GM23338 (cell line): ENCODE measurements at regions not wholly inside any gene's neighbourhood (a gene's known extent, or its start where the extent isn't known, plus 50 kb on each side); places are given as distances from the start of the nearest gene placed in this dataset.

ENCODE experiments used
- CREB1 ChIP-seq: fragments of 250-450 bp; sonication (Bioruptor Pico); IDR thresholded peaks from 2 replicates; pipeline ENCODE4 v1.5.0; 2020; ENCODE audit warnings: low read depth, mild to moderate bottlenecking, moderate library complexity
- CTCF ChIP-seq, 2 experiments: fragments of 200-600 bp in 1 of 2; sonication (generic) in 1 of 2; conservative IDR thresholded peaks; 2 replicates each; pipeline versions ENCODE4 v1.5.1 to v1.6.1; 2016 to 2017; ENCODE audit warnings: antibody characterized with exemption in 2 of 2, low read depth in 2 of 2, mild to moderate bottlenecking in 2 of 2, moderate library complexity in 1 of 2
- EZH2 ChIP-seq: fragments of 200-600 bp; sonication (generic); IDR thresholded peaks from one replicate; pipeline ENCODE4 v1.8.0; 2017; ENCODE audit warnings: antibody characterized with exemption, mild to moderate bottlenecking, low read depth; ENCODE audit not compliant: unreplicated experiment
- REST ChIP-seq: IDR thresholded peaks from one replicate; pipeline ENCODE4 v1.6.1; 2018; ENCODE audit warnings: antibody characterized with exemption; ENCODE audit not compliant: unreplicated experiment

- TF ChIP-seq CREB1 (CRISPR knock-in tag) (no peak), EZH2 (no peak), CTCF (conservative IDR thresholded peaks at IDR 0.05; ENCODE audit: low read depth in 2 of 2) (no peak), REST (no peak)
Observed at GRCh38 chr12:46938071-46938678, 112.4 kb upstream of the SLC38A4 start.
